DMS 273 (cell line): ENCODE measurements at regions not wholly inside any gene's neighbourhood (a gene's known extent, or its start where the extent isn't known, plus 50 kb on each side); places are given as distances from the start of the nearest gene placed in this dataset.
A peak's percentile ranks its signal among the peaks of the same experiment; 100 is the strongest.

Experiments used
- DNase-seq: peaks from one replicate; lab custom pipeline; 2025; ENCODE audit not compliant: unreplicated experiment; lab: John Stamatoyannopoulos, UW

DNA sequence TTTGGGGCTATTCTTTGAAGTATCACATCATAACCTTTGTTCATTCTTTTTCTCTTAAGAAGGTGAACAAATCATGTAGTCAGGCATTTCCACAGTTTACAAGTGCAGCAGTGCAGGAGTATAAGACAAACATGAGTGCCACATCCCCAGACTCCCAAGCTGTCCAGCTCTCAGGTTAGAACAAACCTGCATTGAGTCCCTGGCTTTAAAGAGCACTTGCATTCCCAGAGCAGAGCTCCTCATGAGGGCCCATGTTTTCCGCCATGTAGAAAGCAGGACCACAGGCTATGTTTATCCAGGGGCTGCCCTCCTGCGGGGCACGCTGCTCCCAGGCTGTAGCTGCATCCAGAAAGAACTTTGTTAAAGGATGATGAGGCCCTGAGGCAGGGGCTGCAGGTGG is 267.7 kb downstream of the TLE3 start:
- DNase-seq: no peak

DNA sequence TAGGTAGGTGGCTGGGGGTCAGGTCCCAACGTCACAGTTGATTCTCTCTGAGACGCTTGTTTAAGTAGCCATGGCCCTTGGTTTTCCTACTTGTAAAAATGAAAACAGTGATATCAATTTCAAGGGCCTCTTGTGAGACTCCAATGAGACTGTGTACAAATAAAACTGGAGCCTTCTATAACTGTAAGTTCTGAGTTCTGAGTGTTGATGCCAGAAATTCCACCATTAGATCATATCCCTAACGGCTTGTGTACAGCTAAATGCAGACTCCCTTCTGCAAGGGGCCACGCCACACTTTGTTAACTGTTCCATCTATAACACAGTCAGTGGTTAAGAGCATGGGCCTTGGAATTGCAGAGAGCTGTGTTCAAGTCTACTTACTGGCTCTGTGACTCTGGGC is 267.3 kb downstream of the TLE3 start:
- DNase-seq: no peak

DNA sequence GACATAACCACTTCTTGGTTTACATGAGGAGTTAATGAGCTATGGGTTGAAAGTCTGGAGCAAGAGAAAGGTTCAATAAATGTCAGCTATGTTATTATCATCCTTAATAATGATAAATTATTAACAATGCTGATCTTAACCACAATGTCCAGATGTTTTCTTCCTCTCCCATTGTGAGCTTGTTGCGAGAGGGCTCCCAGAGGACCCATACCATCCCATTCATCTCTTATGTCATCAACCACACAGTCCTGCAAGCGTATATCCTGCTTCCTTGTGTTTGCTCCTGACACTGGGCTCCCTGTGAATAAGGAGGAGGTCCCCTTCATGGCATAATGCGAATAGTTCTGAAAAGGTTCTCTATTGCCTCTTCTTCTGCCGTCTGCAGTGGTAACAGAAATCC is 266.8 kb downstream of the TLE3 start:
- DNase-seq: no peak

DNA sequence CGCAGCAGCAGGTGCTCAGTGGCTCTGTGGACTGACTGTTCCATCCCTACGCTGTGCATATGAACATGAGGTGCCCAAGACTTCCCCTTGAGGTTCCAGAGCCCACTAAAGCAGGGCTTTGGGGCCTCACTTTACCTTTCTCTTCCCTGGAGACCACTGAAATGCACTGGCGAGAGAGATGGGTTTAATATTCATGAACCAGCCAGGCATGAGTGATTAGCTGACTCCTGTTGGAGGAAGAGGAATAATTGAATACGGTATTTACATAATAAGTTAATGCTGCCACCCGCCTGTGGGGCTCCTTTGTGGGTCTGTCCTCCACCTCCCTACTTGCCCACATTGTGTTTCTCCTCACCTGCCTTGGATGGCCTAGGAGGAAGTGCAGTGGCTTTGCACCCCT is 263.4 kb downstream of the TLE3 start:
- peak; percentile 14 for DNase-seq

DNA sequence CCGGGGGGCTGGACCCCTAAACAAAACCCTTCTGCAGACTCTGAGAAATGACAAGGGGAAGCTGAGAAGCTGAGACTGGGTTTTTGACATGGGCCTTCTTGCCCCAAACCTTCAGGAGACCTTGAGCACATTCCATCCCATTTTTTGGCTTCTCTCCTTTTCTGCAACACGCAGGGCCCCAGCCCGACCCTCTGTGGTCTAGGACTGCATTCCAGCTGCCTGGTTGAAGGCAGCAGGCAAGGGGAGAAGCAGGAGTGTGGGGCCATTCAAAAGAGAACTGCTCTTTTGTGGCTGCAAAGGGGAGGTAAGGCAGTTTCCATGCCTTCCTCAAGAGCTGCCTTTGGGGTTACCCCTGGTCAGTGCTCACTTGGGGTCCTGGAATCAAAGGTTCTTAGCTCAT is 263.0 kb downstream of the TLE3 start:
- no peak for DNase-seq

DNA sequence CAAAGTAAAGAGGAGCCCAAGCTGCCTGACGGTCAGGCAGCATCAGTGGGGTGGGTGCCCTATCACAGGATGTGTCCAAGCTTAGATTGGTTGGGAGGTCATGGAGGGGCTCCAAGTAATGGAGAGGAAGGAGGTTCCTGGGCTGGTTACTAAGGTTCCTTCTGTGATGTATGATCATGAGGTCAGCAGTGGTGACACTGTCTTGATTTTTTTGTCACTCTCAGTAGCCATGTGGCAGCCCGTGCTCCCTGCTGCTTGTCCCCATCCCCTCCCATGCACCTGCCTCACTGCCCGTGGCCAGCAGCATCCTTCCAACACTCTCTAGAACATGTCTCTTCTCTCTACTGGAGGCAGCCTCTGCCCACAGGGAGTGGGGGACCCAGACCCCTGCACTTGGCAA is 261.7 kb downstream of the TLE3 start:
- DNase-seq: no peak

DNA sequence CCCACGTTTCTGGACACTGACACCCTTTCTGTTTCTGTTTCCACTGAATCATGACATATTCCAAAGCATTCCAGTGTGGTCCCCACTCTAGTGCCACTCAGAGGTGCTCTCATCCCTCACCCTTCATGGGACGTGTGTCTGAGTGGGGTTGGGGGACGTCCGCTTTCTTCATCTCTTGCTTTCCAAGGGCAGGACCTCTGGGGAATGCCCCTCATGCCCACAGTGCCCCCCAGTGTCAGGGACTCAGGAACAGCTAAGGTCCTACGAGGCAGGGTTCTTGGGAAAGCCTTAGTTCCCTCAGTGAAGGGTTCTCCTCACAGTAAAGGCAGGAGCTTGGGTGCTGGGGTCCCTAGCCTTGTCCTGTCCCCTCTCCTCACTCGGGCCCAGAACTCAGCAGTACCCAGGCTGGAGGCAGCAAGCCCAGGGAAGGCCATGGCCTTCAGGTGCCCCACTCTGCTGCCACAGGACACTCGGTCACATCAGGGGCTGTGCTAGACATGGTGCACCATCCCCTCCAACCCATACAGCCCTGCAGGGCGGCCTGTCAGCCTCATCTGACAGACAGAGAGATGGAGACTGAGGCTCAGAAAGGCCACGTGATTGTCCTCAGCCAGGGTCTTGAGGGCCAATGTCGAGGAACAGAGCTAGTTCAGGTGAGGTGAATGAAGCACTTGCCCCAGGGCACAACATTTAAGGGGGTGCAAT is 261.0 kb downstream of the TLE3 start:
- DNase-seq: no peak

DNA sequence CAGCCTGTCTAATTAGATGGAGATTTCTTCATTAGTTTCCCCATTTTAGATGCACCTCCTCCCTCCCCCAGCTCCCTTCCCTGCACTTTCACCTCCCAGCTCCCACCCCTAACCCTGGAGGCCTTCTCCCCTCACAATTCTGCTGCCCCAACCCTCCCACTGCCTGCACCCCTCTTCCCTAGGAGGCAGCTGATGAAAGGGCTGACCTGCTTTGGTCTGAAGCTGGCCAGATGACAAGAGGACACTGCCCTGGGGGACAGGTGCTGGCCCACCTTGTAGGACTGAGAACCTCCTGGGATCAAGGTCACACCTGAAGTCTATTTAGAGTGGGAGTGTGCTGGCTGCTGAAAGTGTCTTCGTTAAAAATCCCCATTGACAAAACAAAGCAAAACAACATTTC is 259.4 kb downstream of the TLE3 start:
- DNase-seq: no peak

DNA sequence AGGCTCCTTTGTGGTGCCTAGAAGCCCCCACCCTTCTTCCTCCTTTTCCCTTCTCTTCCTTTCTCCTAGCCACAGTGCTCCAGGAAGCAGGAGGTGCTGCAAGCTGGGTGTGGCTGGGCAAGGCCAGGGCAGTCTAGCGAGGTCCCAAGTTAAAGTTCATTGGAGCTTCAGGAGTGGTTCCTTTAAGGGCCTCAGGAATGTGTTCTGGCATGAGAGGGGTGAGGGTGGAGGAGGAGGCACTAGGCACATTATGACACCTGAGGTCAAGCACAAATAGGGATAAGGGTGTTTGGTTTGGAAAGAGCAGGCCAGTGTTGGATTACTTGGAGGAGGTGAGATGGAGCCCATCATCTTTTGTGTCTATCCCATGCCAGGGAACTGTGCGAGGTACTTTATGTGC is 258.7 kb downstream of the TLE3 start:
- no peak for DNase-seq

DNA sequence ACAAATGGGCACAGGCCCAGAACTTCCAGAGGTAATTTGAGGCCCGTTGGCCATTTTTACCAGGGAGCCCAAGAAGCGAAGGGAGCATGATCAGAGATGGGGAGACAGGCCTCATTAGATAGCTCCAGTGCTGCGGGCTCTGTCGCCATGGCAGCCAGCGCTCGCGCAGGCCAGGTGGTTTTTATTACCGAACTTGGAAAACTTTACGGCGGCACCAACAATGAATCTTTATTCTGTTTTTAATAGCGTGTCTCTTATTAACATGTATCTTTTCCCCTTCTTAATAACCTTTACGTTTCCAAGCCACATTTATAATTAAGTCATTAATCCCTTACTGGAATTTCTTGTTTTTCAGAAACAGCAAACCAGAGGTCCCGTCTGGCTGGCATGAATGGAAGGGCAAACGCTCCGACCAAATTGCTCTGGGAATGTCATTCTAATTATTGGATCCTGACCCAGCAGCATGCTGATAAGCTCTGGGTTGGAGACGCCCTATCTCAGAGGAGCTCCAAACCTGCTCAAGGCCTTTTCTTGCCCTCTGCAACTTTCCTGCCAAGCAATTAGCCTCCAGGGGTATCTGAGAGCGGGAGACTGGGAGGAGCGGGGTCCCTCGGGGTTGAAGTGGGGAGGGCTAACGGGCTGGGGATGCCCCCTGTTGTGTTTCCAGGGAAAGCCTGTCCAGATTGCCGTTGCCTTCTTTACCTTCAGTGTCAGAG is 256.4 kb downstream of the TLE3 start:
- DNase-seq: no peak

DNA sequence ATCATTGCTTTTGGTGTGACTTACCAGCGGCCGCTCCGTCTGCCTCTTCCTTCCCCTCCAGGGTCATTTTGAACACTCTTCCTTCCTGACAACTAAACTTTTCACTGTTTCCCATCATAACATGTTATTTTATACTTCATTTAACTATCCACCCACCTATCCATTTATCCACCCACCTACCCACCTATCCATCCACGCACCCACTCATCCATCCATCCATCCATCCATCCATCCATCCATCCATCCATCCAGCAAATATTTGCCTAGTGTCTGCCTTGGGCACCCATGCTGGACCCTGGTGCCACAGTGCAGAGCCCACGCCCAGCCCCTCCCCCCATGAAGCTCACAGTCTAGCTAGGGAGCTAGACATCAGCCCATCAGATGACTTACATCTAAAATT is 254.9 kb downstream of the TLE3 start:
- DNase-seq: no peak

DNA sequence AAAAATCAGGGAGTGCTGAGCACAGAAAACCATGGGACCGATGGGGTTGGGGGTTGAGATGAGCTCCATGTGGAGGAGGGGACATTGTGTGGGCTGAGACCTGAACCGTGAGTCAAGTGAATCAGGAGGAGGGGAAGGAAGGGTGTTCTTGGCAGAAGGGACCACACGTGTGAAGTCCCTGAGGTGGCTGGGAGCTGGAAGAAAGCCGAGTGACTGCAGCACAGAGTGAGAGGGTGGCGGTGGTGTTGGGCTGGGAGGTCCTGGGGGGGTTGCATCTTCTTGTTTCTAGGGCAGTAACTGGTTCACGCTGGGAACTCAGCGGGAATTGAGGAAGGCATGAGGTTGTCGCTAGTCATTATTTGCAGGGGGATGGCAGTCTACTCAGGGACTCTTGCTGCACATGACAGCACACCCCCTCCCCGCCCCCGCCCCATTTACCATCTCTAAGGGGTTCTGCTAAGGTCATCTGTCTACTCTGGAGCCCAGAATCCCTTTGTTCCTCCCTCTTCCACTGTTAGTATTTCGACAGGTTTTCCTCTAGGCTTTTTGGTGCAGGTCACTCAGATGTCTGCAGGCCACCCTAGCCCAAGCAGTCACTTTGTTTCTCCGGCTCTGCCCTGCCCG is 254.3 kb downstream of the TLE3 start:
- no peak for DNase-seq

DNA sequence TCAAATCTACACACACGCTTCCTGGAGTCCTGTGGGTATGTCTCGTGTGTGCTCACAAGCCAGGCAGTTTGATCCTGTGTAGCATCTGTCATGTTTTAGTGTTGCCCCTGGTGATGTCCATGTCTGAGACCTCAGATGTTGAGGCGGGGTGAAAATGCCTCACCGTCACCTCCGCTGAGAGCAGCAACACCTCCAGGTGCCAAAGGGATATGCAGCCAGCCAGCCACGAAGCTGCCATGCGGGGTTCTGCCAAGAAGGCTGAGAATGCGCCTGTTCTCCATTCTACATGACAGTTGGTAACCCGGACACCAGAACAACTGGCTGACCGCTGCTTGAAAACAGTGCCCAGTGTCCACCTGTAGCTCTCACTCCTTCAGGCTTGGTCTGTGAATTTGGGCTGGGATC is 253.8 kb downstream of the TLE3 start:
- no peak for DNase-seq

DNA sequence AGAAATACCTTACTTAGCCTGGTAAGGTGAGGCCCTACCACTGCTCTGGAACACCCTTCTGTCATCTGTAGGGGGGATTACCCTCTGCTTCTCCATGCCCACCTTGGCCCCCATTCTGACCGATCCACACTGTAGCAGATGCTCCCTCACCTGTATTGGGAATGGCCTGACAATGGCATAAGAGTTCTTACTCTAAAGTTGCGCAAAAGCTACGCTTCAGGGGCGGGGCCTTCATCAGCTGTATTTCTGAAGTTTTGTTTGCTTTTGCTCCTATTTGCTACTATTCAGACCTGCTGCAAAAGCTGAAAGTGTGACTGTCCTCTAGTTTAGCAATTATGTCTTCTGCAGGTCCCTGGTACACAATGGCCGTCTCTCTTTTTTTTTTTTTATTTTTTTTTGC is 252.6 kb downstream of the TLE3 start:
- DNase-seq: no peak

DNA sequence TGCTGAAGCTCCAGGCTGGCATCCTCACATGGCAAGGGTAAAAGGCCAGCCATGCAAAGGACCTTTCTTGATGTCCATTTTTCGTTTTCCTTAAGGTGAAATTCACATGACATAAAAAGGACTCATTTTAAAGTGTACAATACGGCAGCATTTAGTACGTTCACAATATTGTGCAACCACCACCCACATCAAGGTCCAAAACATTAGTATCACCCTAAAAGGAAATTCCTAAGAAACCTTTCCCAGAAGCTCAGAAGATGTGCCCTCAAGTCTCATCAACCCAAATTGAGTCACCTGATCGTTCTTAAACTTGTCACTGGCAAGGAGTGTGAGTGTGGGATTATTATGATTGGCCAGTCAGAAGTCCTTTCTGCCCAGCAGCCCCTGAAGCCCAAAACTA is 250.1 kb downstream of the TLE3 start:
- no peak for DNase-seq

DNA sequence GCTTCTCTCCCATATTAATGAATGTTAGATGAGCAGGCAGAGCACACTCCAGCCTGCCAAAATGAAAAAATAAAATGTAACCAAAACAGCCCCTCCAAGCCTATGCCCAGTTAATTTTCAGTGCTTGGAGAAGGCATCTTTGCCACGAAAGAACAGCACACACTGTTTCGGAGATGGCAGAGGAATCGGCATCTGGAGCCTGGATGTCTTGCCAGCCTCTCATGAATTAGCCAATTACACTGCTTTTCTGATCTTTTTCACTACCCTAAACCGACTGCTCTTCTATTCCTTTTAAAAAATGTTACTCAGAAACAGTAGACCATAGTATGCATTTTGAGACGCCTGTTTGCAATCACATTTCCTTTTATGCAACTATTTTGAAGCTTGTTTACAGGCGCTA is 249.6 kb downstream of the TLE3 start:
- no peak for DNase-seq

DNA sequence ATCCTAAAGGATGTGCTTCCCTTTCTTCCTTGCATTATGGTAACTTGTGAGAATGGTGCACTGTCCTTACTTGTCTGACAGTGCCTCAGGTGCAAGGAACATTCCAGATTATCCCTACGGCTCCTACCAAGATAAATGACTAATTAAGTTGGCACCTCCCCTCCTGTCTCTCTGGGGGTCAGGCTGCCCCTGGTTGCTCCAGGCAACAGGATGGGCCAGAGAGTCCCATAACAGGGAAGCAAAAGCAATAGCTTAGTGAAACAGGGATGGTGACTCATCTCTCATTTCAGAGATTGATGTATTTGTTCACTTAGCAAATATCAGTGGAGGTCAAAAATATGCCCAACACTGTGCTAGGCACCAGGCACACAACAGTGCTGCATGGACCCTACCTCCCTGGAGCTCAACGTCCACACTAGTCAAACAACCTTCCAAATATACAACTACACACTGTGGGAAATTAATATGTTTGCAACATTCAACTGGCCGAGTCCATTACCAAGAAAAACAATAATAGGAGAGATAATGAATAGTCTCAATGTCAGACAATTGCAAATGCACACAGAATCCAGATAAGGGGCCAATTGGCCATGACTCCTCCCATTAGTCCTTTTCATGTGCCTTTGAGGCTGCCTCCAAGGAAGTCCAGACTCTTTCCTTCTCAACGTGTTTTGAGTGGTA is 249.0 kb downstream of the TLE3 start:
- DNase-seq: no peak

DNA sequence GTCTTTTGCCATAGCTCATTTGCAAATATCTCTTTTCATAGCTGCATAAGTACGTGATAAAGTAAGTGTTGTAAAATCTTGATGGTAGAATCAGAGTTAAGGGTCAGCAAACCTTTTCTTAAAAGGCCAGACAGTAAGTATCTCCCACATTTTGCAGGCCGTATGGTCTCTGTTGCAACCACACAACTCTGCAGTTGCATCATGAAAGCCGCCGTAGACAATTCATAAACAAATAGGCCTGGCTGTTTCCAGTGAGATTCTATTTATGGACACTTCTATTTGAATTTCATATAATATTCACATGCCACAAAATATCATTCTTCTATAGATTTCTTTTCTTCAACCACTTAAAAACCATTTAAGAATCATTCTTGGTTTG is 248.5 kb downstream of the TLE3 start:
- no peak for DNase-seq

DNA sequence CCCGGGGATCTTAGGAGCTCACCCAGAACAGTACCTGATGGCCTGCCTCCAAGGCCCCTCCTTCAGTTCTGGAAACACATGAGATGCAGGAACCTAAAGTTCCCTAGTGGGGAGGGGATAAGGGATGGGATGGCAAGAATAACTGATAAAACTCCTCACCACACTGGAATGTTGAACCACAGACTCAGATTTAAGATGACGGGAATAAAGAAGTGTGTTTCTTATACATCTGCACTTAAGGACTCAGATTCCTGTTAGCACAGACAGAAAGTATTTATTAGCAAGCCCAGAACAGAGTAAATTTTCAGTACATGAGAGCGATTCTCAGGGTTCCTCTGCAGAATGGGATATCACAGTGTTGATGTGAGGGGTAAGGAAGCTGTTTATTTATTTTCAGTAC is 245.2 kb downstream of the TLE3 start:
- no peak for DNase-seq

DNA sequence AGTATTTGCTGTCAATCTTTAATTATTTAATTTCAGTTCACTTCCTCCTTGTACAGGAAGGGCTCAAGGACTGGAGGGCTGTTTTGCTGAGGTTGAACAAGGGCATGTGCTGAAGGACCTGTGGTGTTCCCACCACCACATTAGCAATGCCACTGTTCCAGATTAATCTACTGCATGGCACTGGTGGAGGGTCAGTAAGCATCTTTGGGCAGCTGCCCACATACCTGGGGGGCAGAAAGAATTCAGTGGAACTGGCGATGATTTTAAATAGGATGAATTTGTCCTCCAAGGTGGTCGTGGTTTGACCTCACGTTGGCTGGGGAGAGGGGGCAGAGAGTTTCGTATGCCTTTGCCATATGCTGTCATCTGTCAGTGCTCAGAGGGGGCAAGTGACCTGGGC is 244.8 kb downstream of the TLE3 start:
- DNase-seq: no peak

DNA sequence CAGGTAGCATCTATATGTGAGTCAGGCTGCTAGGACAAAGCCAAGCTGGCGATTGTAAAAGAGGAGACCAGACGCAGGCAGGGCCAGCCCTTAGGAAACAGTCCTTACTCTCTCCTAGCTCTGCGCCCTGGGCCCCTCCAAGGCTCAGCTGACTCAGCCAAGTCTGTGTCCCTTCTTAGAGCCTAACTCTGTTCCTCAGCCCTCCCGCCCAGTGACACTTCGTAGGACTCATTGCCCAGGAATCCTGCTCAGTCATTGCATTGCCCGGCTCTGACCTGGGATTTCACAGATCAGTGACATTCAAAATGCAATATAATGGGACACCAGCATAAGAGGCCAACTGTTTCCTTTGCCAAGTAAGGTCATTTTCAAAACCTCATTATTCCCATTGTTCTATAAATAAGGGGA is 244.2 kb downstream of the TLE3 start:
- DNase-seq: no peak

DNA sequence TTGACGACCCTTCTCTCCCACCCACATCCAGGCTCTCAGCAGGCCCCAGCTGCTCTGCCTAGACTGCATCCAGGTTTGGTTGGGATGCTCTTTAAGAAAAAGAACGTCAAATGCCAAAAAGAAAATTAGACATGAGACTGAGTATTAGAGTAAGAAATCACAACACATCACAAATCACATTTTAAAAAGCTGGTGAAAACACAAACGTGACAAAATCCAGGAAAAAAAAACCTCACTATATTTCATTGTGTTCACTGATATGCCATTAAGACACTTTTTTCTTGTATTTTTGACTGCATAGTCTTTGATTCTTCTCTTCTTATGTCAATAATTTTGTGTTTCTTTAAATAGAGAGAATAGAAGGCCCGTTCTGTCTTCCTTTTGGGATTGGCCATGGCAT is 243.7 kb downstream of the TLE3 start:
- no peak for DNase-seq
